ENCODE measurements at regions not wholly inside any gene's neighbourhood (a gene's known extent, or its start where the extent isn't known, plus 50 kb on each side); places are given as distances from the start of the nearest gene placed in this dataset.
"Not testable (repeated sequence)": the region's sequence is repeated elsewhere in the genome, so short reads cannot be mapped to it uniquely, and the experiment has no call there.

DNA sequence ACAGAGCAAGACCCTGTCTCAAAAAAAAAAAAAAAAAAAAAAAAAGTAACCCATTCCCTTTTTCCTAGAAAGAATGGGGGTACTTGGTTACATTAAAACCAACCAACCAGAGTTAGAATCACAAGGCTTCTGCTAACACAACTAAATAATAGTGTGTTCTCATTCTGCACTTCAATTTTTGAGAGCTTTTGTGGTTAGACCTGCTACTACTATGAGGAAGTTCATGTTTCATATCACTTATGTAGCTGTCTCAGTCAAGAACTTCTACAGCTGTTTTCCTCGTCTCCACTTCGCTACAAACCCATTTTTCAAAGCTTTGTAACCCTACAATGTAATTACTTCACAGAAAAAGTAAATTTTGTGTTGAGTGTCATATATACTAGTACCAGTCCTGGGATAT lies 58.3 kb downstream of the PDHA2 start:
- DNase-seq (ENCODE audit: low read depth in 2 of 2), result no peak

DNA sequence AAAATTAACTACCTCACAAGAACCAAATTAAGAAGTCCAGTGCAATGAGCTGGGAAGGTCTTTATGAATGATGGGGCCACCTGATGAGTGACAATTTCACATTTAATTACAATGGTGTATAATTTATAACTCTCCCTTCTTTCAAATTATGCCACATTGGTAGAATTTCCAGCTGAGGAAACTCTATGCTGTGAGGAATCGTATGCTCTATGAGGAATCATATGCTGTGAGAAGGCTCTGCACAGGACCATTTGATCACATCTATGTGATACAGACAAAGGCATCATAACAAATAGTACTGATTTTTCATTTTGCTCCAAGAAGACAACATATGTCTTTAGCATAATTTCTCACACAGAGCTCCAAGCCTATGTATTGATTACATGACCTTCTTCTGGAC lies 69.3 kb downstream of the PDHA2 start:
- DNase-seq (ENCODE audit: low read depth in 2 of 2), result no peak

DNA sequence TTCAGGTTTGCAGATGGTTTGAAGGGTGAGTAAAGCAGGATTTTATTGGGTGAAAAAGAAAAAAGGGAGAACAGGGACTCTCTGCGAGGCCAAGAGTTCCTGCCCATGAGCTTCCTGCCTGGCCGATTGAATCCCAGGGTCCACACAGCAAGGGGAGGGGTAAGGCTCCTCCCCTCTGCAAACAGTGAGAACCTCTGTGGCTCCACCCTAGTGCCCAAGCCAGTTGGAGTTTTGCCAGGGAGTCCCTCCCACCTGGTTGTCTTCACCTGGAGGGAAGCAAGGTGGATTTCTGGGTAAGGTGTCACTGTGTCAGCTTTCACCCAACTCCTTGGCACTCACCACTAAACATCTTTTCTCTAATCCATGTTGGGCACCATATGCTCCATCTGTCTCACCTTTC lies 70.9 kb downstream of the PDHA2 start:
- DNase-seq (ENCODE audit: low read depth in 2 of 2), result no peak

DNA sequence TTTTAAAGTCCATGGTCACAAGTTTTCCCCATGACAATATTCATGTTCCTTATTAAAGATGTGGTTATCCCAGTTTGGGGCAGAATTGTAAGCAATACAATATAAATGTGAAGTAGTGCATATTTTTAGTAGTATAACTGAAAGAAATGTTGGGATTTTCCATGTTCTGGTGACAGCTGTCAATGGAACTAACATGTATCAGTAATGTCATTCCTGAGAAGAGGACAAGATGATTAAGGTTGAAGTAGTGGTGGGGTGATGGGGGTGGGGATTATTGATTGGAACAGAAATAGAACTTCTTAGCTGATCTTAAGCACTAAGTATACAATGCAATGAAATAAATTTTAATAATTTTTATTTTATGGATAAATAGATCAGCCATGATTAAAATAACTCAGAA lies 81.6 kb downstream of the PDHA2 start:
- DNase-seq (ENCODE audit: low read depth in 2 of 2), result no peak

DNA sequence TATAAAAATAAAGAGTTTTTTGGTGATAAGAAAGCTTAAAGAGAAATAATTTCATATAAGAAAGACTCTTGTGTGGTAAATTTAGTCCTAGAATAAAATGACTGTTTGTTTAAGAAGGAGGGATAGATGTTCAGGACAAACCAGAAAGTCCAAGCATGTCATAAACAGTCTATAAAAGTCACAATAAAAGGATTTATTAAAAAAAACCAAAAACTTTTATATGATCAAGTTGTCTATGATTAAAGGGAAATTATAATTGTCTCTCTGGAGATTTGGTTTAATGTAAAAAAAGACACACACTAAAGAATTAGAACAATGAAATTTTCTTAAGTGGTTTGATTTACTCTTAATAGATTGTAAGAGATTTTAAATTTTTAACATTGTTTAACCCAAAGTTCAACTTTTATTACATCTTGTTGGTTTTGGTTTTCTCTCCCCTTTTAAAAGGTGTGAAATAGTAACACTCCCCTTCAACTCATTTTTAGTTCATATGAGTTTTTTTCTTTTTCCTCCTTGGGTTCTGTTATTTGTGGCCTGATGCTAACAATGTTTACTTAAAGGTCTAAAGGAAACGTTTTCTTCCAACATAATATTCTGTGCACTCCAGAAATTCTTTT lies 89.7 kb downstream of the PDHA2 start:
- no peak for DNase-seq (ENCODE audit: low read depth in 2 of 2)

DNA sequence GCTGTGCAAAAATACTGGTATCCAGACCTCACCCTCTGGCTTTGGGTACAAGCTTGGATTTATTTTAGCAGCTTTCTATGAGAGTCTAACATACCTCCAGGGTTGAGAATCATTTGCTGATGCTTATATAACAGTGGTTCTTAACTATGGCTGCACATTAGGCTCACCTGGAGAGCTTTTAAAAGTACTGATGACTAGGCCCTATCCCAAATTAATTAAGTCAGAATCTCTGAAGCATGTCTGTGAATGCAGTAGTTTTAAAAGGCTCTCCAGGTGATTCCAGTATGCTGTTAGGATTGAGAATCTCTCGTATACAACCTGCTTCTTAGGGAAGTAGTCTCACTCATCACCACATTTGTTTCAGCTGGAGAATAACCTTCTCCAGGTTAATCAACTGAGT lies 99.2 kb downstream of the PDHA2 start:
- no peak for DNase-seq (ENCODE audit: low read depth in 2 of 2)

DNA sequence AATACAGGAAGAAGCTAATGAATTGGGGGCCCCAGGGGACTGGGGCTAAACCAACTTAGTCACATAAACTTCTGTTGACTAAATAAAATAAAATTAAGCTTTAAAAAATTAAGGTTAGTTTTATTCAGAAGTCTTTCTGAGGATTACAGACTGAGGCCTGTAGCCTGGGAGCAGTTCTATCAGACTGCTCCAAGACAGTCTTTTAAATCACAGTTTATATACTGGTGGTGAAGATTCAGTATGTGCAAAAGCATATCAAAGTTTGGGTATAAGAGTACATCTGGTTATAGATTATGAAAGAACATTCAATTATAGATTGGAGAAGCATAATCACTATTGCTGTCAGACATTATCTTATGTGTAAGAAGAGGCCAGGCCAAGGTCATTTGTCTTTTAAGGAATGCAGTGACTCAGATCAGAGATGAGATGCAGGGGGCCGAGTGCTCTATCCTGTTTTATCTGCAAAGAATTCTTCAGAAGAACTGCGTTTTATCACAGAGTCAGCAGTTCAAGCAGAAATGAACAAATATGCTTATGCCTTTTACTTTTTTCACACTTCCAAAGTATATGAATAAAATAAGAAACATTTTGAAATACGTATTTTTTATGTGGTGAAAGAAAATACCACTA lies 109.4 kb downstream of the PDHA2 start:
- no peak for DNase-seq (ENCODE audit: low read depth in 2 of 2)

DNA sequence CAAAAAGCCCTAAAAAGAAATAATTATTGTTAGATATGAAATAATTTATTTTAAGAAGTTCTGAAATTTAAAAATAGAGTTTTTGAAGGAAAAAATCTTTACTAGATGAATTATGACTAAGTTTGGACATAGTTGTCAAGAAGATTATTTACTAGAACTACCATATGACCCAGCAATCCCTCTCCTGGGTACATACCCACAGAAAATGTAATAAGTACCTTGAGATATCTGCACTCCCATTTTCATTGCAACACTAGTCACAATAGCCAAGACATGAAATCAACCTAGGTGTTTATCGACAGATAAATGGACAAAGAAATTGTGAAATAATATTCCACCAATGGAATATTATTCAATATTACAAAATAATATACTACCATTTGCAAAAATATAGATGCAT lies 109.9 kb downstream of the PDHA2 start:
- no peak for DNase-seq (ENCODE audit: low read depth in 2 of 2)

DNA sequence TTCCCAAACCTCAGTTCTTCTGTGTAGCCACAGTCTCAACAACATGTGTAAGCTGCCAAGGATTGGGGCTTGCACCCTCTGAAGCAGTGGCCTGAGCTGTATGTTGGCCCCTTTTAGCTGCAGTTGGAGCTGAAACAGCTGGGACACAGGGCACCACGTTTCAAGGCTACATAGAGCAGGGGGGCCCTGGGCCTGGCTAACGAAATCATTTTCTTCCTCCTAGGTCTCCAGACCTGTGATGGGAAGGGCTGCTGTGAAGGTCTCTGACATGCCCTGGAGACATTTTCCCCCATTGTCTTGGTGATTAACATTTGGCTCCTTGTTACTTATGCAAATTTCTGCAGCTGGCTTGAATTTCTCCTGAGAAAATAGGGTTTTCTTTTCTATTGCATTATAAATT lies 112.6 kb downstream of the PDHA2 start:
- not testable (repeated sequence) for DNase-seq (ENCODE audit: low read depth in 2 of 2)

DNA sequence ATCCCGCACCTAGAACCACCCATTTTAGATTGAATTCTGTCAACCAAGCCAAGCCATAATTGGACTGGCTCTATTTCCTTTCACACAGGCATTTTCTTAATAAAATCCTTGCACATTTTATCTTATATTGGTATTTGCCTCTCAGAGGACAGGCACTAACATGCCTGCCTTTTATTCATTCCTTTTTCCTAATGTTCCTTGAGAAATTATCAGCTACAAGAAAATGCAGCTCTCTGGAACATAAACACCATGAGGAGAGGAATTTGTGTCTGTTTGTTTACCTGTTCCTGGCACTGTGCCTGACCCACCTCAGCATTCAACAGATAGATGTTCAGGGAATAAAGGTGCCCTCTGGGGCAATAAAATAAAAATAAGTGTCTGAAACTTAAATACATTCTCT lies 116.2 kb downstream of the PDHA2 start:
- no peak for DNase-seq (ENCODE audit: low read depth in 2 of 2)

DNA sequence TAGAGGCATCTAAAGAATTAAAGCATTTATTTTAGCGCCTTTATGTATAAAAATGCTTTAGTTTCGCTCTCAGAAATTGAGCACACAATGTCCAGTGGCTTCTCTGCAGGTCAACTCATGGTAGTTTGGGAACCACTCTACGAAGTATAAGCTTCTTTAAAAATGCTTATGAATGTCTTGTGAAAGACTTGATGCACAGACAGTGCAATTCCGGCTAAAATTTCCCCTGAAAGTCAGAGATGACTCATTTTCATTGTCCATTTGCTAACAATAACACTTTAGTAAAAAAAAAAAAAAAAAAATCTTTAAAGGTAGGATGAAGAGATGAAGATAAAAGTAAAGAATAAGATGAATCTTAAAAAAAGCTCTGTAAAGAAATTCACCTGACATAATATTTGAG lies 117.2 kb downstream of the PDHA2 start:
- DNase-seq (ENCODE audit: low read depth in 2 of 2), result no peak

DNA sequence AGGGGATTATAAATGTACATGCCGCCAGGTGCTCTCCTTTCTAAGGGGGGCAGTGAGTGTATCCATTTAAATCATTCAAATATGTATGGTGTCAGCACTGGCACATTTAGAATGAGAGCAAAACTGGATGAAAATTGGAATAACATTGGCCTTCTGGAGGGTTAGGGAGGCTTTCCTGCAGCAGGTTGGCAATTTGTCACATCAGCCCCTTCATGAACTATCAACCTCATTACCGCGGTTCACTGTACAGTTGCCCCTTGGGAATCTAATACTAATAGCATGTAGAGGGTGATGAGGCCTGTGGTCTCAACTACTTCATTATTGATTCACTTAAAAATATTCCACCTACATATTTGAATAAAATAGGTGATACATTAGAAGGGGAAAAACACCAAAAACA lies 117.9 kb downstream of the PDHA2 start:
- DNase-seq (ENCODE audit: low read depth in 2 of 2), result no peak

DNA sequence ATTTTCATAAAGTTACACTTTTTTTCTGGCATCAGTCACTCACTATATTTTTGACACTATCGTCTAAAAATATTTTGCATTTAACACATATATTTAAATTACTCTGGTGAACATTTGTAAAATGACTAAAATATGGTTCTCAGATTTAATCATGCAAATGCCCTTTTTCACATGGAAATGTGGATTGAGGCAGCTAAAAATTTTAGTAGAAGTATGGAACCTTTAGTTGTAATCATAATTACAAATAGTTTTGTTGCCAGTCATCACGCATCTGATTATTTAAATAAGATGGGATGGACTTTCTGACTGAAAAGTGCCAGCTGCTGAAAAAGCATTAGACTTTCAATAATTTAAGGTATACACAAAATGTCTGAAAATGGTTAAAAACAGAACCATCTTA lies 119.3 kb downstream of the PDHA2 start:
- DNase-seq (ENCODE audit: low read depth in 2 of 2), result no peak

DNA sequence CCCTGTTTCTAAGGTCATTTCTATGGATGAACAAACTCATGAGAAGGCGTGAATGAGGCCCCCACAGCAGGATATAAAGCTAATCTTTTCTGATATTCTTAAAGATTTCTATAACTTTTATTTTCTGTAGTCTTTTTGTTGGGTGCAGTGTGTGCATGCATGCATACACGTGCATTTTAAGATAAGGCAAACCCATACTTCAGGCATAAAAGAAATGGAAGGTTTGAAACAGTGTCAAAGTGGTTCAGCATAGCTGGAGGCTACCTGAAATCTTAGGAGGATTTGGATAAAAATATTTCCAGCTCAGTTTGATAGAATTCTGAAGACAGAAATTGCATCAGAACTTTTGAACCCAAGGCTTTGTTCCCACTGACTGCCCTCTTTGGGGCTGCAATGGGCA lies 119.7 kb downstream of the PDHA2 start:
- DNase-seq (ENCODE audit: low read depth in 2 of 2), result no peak

DNA sequence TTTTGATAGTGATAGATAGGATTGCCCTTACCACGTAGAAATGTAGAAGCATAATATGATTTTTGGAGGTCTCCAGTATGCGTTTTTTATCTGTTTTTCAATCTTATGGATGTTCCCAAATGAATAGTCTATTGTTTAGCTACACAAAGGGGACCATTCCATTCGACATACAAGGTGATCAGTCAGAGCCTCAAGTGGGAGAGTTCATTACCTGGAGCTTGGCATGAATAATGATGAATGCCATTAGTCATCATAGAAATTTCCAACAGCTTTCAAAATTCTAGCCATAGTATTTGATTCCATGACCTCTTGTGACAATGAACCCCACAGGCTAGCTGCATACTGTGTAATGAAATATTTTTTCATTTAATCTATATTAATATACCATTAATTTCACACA lies 123.6 kb downstream of the PDHA2 start:
- DNase-seq (ENCODE audit: low read depth in 2 of 2), result no peak

DNA sequence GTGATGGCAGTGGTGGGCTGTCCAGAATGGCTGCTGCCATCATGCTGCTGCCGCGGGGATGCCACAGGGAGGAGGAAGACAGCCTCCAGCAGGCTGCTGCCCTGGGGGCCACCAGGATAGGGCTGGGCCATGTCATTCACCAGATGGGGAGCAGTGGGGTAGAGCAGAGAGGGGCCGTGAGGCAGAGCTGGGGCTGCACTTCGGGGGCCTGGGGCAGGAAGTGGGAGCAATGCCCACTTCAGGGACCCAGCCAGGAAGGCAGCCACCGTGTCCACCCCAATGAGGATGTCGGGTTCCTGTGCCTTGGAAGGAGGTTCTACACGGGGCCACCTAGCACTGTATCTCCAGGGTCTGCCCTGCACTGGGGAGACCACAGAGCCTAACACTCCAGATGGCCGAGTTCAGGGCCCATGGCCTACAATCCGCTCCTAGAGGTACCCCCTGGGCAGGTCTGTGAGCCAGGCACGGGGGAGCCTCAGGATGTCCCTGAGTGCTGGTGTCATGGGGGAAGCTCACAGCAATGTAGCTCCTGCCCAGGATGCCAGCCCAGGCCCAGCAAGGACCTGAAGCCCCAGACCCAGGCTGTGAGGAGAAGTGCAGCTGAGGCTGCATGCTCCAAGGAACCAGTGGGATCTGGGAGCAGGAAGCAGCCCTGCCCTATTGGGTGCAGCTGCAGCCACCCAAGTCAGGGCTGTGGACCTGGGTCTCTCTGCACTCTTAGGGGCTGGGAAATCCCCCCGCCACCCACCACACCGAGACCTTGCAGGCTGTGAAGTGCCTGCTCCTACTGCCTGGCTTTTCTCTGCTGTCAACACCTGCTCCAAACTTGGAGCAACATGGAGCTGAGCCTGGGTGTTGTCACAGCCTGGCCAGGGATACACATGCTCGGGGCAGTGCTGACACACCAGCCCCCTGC lies 140.3 kb downstream of the PDHA2 start:
- DNase-seq (ENCODE audit: low read depth in 2 of 2), result no peak

DNA sequence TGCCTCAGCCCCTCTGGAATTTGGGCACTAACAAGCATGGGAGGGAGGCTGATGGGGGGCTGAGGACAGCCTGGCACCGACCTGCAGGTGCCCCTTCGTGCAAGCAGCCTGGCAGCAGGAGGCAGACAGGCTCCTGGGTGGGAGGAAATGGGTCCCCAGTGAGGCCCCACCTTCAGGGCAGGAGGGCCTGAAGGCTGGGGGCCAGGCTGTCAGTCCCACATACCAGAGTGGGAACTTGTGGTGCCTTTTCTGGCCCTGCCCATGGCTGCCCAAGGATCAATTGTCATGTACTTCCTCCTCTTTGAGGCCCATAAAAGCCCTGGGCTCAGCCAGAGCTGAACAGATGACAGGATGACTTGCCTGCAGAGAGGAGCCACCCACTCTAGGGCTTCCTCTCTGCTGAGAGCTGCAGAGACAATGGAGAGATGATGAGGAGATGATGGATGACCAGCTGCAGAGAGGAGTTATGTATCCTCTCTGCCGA lies 141.0 kb downstream of the PDHA2 start:
- no peak for DNase-seq (ENCODE audit: low read depth in 2 of 2)

DNA sequence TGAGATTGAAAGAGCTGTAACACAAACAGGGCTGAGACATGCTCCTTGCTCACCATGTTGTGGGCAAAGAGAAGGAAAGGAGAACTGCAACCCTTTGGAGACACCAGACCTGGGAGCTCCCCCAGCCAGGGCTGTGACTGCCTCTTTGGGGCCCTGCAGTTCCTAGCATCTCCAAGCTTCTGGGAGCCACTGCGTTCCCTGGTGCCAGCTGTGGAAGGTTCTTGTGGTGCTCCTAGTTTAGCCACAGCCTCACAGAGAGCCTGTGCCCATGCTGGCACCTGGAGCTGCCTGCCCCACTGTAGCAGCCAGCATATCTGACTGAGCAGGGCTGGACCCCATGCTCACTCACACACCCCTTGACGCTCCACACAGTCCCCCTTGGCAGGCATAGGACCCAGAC lies 141.7 kb downstream of the PDHA2 start:
- DNase-seq (ENCODE audit: low read depth in 2 of 2), result no peak

DNA sequence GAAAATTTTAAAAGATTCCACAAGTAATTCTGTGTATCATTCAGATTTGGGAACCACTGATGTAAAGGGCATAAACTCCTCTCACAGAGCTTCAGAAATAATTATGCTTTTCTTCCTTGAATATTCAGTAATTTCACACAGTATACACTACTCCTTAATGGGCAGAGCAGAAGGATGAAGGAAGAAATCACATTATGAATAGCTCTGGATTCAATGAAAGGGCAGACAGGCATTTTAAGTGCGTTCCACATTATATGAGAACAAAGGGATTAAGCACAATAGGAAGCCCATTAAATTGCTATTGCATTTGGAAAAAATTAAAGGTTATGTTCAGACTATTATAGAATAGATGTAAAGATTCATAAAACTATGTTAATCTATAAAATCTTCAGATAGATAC lies 142.6 kb downstream of the PDHA2 start:
- DNase-seq (ENCODE audit: low read depth in 2 of 2), result no peak

DNA sequence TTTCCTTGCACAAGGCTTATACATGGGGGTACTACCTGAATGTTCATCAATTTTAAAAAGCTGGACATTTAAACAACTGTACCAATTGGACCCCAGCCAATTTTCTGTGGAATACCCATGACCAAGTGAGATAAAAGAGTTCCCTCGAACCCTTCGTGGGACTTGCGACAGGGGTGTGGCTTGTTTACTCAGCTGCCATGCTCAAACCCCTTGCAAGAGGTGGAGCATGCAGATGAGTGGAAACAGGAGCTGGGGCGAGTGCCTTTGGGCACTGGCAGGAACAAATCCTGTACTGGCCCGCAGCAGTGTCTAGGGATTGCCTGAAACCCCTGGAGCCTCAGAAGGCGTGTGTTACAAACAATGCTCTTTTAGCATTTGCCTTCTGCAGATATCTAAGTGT lies 144.2 kb downstream of the PDHA2 start:
- no peak for DNase-seq (ENCODE audit: low read depth in 2 of 2)

DNA sequence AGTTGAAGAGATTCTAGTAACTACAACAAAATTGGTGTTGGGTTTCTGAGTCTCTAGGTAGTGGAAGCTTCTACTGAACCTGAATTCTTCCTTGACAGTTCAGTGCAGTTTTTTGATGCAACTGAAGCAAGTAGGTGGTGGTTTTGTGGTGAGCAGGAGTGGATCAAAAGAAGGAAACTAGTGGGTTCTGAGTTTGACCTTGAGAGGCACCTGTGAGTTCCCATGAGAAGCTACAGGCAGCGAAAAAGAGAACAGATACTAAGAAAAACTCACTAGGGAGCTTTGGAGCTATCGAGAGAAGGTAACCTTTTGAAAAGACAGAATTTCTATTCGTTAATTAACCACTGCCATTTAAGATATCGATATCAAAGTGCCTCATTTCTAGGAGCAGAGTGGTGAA lies 145.2 kb downstream of the PDHA2 start:
- no peak for DNase-seq (ENCODE audit: low read depth in 2 of 2)

DNA sequence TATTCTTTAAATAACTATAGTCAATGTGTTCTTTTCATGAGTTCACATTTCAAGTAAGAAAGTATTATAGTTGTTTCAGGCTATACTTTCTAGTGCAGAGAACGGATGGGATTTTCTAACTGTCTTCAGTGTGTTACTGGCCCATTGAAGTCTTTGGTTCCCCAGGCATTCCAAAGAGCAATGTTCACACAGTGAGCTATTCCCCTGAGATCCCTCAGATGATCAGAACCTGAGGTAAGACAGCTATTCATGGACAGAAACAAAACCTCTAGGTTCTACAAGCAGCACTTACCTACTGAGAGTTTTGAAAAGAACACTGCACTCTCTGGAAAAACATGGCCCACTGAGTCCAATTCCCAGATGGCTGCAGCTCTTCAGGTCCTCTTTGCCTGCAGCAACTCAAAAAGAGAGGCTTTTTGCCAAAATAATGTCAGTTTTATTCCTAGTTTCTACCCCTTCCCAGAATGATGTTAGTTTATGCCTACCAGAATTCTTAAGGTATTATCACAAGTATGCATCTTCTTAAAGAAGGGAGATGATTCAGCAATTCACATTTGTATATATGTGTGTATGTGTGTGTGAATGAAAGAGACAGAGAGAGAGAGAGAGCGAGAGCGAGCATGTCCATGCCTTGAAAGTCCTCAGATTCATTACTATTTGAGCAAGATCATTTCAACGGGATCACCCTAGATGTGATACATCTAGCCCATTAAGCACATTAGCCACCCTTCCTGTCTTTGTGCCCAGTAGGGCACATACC lies 146.1 kb downstream of the PDHA2 start:
- DNase-seq (ENCODE audit: low read depth in 2 of 2), result no peak

Data from dermis microvascular lymphatic vessel endothelial cell (primary cell).